GM08714 (cell line): ENCODE measurements at regions not wholly inside any gene's neighbourhood (a gene's known extent, or its start where the extent isn't known, plus 50 kb on each side); places are given as distances from the start of the nearest gene placed in this dataset.

Experiments used
- H3K4me3 ChIP-seq: fragments of 200-500 bp; sonication (Bioruptor generic); 2 replicates; pipeline ENCODE4 v1.5.1; 2014; ENCODE audit warnings: mild to moderate bottlenecking, low read length, inconsistent platforms
- ZNF274 ChIP-seq: IDR thresholded peaks from 2 replicates; pipeline ENCODE4 v1.6.1; 2012; ENCODE audit warnings: mild to moderate bottlenecking, low read depth, low read length

GRCh38 chr4:58935332-58935731 lies 1825.1 kb upstream of the IGFBP7 start:
- no peak overlapping the region for H3K4me3 ChIP-seq
- no peak for TF ChIP-seq ZNF274

- TF ChIP-seq ZNF274 = no peak
- no peak overlapping the region for H3K4me3 ChIP-seq
Measured at GRCh38 chr4:58936436-58936835, 1826.3 kb upstream of the IGFBP7 start.

GRCh38 chr4:58940167-58940566 lies 1830.0 kb upstream of the IGFBP7 start:
- H3K4me3 ChIP-seq = no peak overlapping the region
- TF ChIP-seq ZNF274 = no peak

GRCh38 chr4:58941286-58941685 lies 1831.1 kb upstream of the IGFBP7 start:
- no peak for TF ChIP-seq ZNF274
- H3K4me3 ChIP-seq = no peak overlapping the region

GRCh38 chr4:58953575-58953974 lies 1843.4 kb upstream of the IGFBP7 start:
- no peak for TF ChIP-seq ZNF274

GRCh38 chr4:58957711-58958110 lies 1847.5 kb upstream of the IGFBP7 start:
- H3K4me3 ChIP-seq = no peak overlapping the region
- TF ChIP-seq ZNF274 = no peak

More at GRCh38 chr4:58953575-58953974, 1843.4 kb upstream of the IGFBP7 start:
- H3K4me3 ChIP-seq = no peak overlapping the region

- no peak overlapping the region for H3K4me3 ChIP-seq
- TF ChIP-seq ZNF274 = no peak
Measured at GRCh38 chr4:58961283-58961682, 1851.1 kb upstream of the IGFBP7 start.

GRCh38 chr4:58961925-58962324 lies 1851.7 kb upstream of the IGFBP7 start:
- no peak for TF ChIP-seq ZNF274
- H3K4me3 ChIP-seq = no peak overlapping the region

- no peak for TF ChIP-seq ZNF274
- H3K4me3 ChIP-seq = no peak overlapping the region
Measured at GRCh38 chr4:58962424-58962823, 1852.2 kb upstream of the IGFBP7 start.

GRCh38 chr4:58981828-58982227 lies 1871.6 kb upstream of the IGFBP7 start:
- H3K4me3 ChIP-seq = no peak overlapping the region
- TF ChIP-seq ZNF274 = no peak

- H3K4me3 ChIP-seq = no peak overlapping the region
- TF ChIP-seq ZNF274 = no peak
Measured at GRCh38 chr4:58983887-58984286, 1873.7 kb upstream of the IGFBP7 start.

GRCh38 chr4:59002148-59002547 lies 1892.0 kb upstream of the IGFBP7 start:
- no peak for TF ChIP-seq ZNF274
- no peak overlapping the region for H3K4me3 ChIP-seq

GRCh38 chr4:59024257-59024656 lies 1914.1 kb upstream of the IGFBP7 start:
- no peak overlapping the region for H3K4me3 ChIP-seq
- no peak for TF ChIP-seq ZNF274

GRCh38 chr4:59037812-59038211 lies 1927.6 kb upstream of the IGFBP7 start:
- TF ChIP-seq ZNF274 = no peak
- no peak overlapping the region for H3K4me3 ChIP-seq

GRCh38 chr4:59039046-59039445 lies 1928.9 kb upstream of the IGFBP7 start:
- H3K4me3 ChIP-seq = no peak overlapping the region
- no peak for TF ChIP-seq ZNF274

GRCh38 chr4:59044286-59044900 lies 1934.2 kb upstream of the IGFBP7 start:
- H3K4me3 ChIP-seq = no peak overlapping the region
- no peak for TF ChIP-seq ZNF274
